Peyer's patch (tissue), 4 donors: ENCODE measurements at regions not wholly inside any gene's neighbourhood (a gene's known extent, or its start where the extent isn't known, plus 50 kb on each side); places are given as distances from the start of the nearest gene placed in this dataset.
"Not testable (repeated sequence)": the region's sequence is repeated elsewhere in the genome, so short reads cannot be mapped to it uniquely, and the experiment has no call there.

ENCODE experiments used
- DNase-seq, 3 donors: peaks; one replicate each; pipeline ENCODE4 v3.0.0-alpha.2; 2017 to 2019
- H3K27ac ChIP-seq, 4 donors: fragments of 200-600 bp; sonication (generic); one replicate each; pipeline ENCODE4 v1.5.1; 2016 to 2019
- H3K27me3 ChIP-seq, 2 donors: fragments of 200-600 bp; sonication (generic); one replicate each; pipeline ENCODE4 v1.5.1; 2019
- H3K36me3 ChIP-seq, 3 donors: fragments of 200-600 bp; sonication (generic); one replicate each; pipeline ENCODE4 v1.5.1; 2016 to 2019
- H3K4me1 ChIP-seq, 4 donors: fragments of 200-600 bp; sonication (generic); one replicate each; pipeline ENCODE4 v1.5.1; 2016 to 2019
- H3K4me3 ChIP-seq, 4 donors: fragments of 200-600 bp; sonication (generic); 1 replicate in 3 of 4; 2 replicates in 1 of 4; pipeline ENCODE4 v1.5.1; 2016 to 2019; ENCODE audit warnings: mild to moderate bottlenecking in 1 of 4
- H3K9me3 ChIP-seq, 4 donors: fragments of 200-600 bp; sonication (generic); one replicate each; pipeline ENCODE4 v1.5.1; 2016 to 2019; ENCODE audit warnings: mild to moderate bottlenecking in 1 of 4
- POLR2A ChIP-seq, 2 donors: fragments of 450-650 bp; IDR thresholded peaks; one replicate each; pipeline ENCODE4 v1.5.1; 2017; ENCODE audit warnings: antibody characterized with exemption in 2 of 2, mild to moderate bottlenecking in 2 of 2, moderate library complexity in 2 of 2
- TF ChIP-seq, protein P1 (sequence below), 6 experiments: fragments of 450-650 bp in 4 of 6; fragments of 200-600 bp in 2 of 6; sonication (generic) in 1 of 6; IDR thresholded peaks; one replicate each; pipeline ENCODE4 v1.5.1; 2017 to 2019; ENCODE audit warnings: antibody characterized with exemption in 6 of 6, mild to moderate bottlenecking in 3 of 6, moderate library complexity in 1 of 6

DNA sequence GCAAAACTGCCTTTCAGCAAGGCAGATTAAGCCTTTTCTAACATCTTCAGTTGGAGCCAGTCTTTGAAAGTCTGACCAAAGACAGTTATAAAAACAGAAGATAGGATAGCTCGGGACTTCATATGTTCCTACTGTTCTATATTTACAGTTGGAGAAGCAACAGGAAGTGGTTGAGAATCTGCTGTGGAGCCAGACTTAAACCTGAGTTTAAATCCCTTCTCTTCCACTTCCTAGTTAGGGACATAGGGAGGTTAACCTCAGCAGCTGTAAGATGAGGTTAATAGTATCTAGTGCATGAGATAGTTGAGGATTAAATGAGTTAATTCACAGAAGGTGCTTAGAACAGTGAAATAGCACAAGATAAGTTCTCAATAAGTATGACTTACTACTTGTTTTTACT, 84.5 kb upstream of the FREM1 start:
- Histone ChIP-seq H3K4me1 (no peaks in the 10 kb centered on the region), H3K9me3 (no peaks in the 10 kb centered on the region), H3K4me3 (no peak overlapping the region), H3K36me3 (no peaks in the 10 kb centered on the region), H3K27me3 (no peaks in the 10 kb centered on the region), H3K27ac (no peak overlapping the region)
- no peak for DNase-seq
- TF ChIP-seq, protein P1, sequence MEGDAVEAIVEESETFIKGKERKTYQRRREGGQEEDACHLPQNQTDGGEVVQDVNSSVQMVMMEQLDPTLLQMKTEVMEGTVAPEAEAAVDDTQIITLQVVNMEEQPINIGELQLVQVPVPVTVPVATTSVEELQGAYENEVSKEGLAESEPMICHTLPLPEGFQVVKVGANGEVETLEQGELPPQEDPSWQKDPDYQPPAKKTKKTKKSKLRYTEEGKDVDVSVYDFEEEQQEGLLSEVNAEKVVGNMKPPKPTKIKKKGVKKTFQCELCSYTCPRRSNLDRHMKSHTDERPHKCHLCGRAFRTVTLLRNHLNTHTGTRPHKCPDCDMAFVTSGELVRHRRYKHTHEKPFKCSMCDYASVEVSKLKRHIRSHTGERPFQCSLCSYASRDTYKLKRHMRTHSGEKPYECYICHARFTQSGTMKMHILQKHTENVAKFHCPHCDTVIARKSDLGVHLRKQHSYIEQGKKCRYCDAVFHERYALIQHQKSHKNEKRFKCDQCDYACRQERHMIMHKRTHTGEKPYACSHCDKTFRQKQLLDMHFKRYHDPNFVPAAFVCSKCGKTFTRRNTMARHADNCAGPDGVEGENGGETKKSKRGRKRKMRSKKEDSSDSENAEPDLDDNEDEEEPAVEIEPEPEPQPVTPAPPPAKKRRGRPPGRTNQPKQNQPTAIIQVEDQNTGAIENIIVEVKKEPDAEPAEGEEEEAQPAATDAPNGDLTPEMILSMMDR (IDR thresholded peaks at IDR 0.05), result no peak
- no peak for TF ChIP-seq POLR2A (IDR thresholded peaks at IDR 0.05)

DNA sequence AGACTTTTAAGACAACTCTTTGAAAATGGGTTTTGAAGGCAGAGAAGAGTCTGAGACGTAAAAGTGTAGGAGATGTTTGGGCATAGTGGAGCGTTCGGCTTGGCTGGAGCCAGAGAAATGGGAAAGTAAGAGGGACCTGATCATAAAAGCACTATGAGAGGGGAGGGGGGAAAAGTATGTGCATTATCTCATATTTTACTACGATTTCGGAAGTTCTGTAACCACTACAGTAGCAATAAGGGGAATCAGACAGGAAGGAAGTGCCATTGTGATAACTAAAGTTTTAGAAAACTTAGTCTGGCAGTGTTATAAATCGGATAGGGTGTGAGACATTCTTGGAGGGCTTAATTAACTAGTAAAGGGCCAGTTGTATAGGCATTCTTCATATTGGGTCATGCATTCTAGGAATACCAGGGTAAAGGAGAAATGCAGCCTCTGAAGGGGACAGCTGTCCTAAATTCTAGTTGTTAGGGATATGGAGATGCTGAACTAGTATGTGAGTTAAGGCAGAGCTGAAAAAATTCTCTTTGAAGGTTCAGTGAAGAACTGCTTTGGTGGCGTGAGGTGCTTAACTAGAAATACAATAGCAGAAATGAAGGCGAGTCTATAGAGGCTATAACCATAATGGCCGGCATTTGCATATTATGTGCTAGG, 83.8 kb upstream of the FREM1 start:
- no peak overlapping the region for H3K27ac ChIP-seq
- no peak for DNase-seq
- no peak for TF ChIP-seq POLR2A (IDR thresholded peaks at IDR 0.05)
- TF ChIP-seq, protein P1 (IDR thresholded peaks at IDR 0.05), result no peak
- H3K4me1 ChIP-seq, result no peaks in the 10 kb centered on the region
- no peaks in the 10 kb centered on the region for H3K27me3 ChIP-seq
- H3K4me3 ChIP-seq, result peak overlapping the region in 3 of 4 donors; percentile 35 to 77 (median 60)
- H3K9me3 ChIP-seq, result no peaks in the 10 kb centered on the region
- no peaks in the 10 kb centered on the region for H3K36me3 ChIP-seq

DNA sequence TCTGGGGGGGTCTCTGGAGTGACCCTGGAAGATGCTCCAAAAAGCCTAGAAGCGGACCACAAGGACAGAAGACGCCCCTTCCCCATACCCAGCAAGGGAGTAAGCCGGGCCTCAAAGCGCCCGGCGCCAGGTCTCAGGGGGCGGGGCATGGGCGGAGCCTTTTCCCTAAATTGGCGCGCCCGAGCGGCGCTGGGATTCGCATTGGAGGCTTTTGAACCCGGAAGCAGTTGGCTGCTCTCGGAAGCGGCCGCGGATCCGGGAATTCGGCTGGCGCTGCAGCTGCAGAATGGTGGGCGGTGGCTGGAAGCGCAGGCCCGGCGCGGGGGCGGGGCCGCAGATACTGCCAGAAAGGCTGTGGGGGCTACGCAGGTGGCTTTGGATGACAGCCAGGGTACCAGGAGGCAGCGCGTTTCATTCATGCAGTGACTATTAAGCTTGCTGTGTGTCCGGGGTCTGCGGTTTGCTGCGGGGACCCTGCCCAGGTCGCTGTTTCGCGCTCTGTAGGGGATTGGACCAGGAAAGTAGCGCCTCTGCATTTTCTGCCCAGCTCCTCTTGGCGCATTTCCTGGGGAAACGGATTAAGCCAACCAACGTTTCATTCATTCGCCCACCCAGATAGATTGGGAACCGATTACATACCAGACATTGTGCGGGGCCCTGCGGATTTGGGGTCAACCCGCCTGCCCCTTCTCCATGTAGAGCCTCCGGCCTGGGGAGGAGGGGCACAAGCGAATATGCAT, 83.0 kb upstream of the FREM1 start:
- no peak for TF ChIP-seq POLR2A (IDR thresholded peaks at IDR 0.05)
- TF ChIP-seq, protein P1 (IDR thresholded peaks at IDR 0.05), result no peak
- Histone ChIP-seq H3K9me3 (no peaks in the 10 kb centered on the region), H3K27ac (peak overlapping the region in 1 of 4 donors; percentile 44), H3K4me1 (no peaks in the 10 kb centered on the region), H3K27me3 (no peaks in the 10 kb centered on the region), H3K4me3 (peak overlapping the region; percentile 34 to 77 (median 48)), H3K36me3 (no peaks in the 10 kb centered on the region)
- DNase-seq, result peak; percentile 17 to 87 (median 87)

DNA sequence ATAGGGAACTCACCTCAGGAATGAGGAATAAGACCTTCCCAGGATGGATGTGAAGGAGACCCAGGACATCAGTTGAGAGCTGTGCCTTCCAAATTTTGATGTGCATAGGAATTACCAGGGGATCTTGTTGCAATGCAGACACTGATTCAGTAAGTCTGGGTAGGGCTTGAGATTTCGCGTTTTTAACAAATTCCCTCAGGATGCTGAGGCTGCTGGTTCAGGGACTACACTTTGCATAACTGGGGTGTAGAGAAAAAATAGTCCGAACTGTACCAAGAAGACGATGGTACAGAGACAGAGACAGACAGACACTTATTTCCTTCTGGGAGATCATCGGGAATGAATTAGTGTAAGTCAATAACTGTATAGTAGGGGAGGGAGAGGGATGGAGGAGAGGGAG, 82.3 kb upstream of the FREM1 start:
- Histone ChIP-seq H3K9me3 (no peaks in the 10 kb centered on the region), H3K27me3 (no peaks in the 10 kb centered on the region), H3K4me1 (no peaks in the 10 kb centered on the region), H3K36me3 (no peaks in the 10 kb centered on the region), H3K4me3 (peak overlapping the region in 3 of 4 donors; percentile 35 to 77 (median 60)), H3K27ac (no peak overlapping the region)
- TF ChIP-seq, protein P1 (IDR thresholded peaks at IDR 0.05), result no peak
- no peak for TF ChIP-seq POLR2A (IDR thresholded peaks at IDR 0.05)
- no peak for DNase-seq

DNA sequence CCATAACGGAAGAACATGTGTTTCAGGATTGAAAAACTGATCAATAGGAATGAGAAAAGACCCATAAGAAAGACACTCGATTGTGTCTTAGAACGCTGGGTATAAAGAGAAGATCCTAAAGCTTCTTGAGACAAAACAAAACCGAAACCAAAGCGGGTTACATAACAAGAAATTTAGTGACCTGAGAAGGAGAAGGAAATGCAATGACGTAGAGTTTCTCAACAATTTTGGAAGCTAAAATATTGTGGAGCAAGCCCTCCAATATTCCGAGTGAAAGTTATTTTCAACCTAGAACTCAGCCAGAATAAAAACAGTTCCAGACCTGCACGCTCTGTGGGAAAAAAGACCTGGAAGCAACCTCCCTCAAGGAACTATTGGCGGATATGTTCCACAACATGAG, 81.9 kb upstream of the FREM1 start:
- TF ChIP-seq, protein P1 (IDR thresholded peaks at IDR 0.05), result no peak
- no peak for TF ChIP-seq POLR2A (IDR thresholded peaks at IDR 0.05)
- Histone ChIP-seq H3K4me1 (no peaks in the 10 kb centered on the region), H3K27ac (no peak overlapping the region), H3K27me3 (no peaks in the 10 kb centered on the region), H3K4me3 (no peak overlapping the region), H3K36me3 (no peaks in the 10 kb centered on the region), H3K9me3 (no peaks in the 10 kb centered on the region)
- DNase-seq, result no peak

DNA sequence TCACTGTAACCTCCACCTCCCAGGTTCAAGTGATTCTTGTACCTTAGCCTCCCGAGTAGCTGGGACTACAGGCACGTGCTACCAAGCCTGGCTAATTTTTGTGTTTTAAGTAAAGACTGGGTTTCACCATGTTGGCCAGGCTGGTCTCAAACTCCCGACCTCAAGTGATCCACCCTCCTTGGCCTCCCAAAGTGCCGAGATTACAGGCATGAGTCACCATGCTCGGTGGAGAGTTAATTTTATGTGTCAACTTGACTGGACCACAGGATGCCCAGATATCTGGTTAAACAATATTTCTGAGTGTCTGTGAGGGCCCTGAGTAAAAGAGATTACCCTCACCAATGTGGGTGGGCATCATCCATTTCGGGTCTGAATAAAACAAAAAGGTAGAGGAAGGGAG, 80.4 kb upstream of the FREM1 start:
- H3K9me3 ChIP-seq, H3K27me3 ChIP-seq, H3K4me1 ChIP-seq, H3K27ac ChIP-seq, H3K4me3 ChIP-seq, H3K36me3 ChIP-seq, DNase-seq: not testable (repeated sequence)
